ENCODE measurements at regions not wholly inside any gene's neighbourhood (a gene's known extent, or its start where the extent isn't known, plus 50 kb on each side); places are given as distances from the start of the nearest gene placed in this dataset.

- no peak for ATAC-seq
- DNase-seq: no peak
- Mint-ChIP-seq H3K4me1 (peaks cover 0 to 6% of the 10 kb centered on the region in 2 donors), H3K27ac (no peak overlapping the region), H3K27me3 (ENCODE audit: low read depth in 2 of 2) (peaks cover 24 to 28% of the 10 kb centered on the region in 2 donors), H3K36me3 (no peaks in the 10 kb centered on the region), H3K9me3 (no peaks in the 10 kb centered on the region), H3K4me3 (no peak overlapping the region)
- intact Hi-C loops (cut with micrococcal nuclease): no loop called here
- TF ChIP-seq, protein P1, sequence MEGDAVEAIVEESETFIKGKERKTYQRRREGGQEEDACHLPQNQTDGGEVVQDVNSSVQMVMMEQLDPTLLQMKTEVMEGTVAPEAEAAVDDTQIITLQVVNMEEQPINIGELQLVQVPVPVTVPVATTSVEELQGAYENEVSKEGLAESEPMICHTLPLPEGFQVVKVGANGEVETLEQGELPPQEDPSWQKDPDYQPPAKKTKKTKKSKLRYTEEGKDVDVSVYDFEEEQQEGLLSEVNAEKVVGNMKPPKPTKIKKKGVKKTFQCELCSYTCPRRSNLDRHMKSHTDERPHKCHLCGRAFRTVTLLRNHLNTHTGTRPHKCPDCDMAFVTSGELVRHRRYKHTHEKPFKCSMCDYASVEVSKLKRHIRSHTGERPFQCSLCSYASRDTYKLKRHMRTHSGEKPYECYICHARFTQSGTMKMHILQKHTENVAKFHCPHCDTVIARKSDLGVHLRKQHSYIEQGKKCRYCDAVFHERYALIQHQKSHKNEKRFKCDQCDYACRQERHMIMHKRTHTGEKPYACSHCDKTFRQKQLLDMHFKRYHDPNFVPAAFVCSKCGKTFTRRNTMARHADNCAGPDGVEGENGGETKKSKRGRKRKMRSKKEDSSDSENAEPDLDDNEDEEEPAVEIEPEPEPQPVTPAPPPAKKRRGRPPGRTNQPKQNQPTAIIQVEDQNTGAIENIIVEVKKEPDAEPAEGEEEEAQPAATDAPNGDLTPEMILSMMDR (IDR thresholded peaks at IDR 0.05): no peak
- 100% methylated on average over 2 of the region's 6 CpGs for WGBS (ENCODE audit: insufficient coverage)
- Histone ChIP-seq H3K36me3 (ENCODE audit: control insufficient read depth, insufficient read depth, low read length) (no peaks in the 10 kb centered on the region), H3K27ac (ENCODE audit: low read length) (no peak overlapping the region), H3K9me3 (ENCODE audit: control insufficient read depth, insufficient read depth, low read length) (no peaks in the 10 kb centered on the region), H3K4me3 (ENCODE audit: low read length) (no peak overlapping the region), H3K27me3 (ENCODE audit: control insufficient read depth, insufficient read depth, low read length) (no peaks in the 10 kb centered on the region), H3K4me1 (ENCODE audit: control insufficient read depth, insufficient read depth, low read length) (no peaks in the 10 kb centered on the region)
Measured at GRCh38 chr6:3593161-3593560, 136.3 kb upstream of the SLC22A23 start.

DNA sequence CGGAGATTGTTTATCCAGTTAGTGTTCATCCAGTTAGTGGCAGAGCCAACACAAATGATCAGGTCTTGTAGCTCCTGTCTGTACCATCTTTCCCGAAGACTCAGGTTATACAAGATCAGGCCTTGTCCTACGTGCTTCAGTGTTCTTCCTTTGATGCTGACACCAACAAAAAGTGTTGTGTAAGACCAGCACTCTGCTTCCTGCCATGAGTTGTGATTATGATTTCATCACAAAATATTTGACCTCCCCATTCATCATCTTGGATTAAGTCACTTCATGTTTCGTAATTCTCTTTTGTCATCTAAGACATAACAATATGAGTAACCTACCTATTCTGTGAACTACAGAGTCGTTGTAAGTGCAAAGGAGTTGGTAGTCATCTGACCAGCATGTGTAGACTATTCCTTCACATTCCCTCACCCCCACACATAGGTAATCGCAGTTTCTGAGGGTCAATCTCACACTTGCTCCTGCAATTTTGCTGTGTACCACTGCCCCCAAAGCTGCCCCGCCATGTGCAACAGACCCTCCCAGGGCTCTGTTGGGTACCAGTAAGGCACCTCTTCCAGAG, 135.6 kb upstream of the SLC22A23 start:
- intact Hi-C loops (cut with micrococcal nuclease): no loop called here
- H3K36me3 ChIP-seq (ENCODE audit: control insufficient read depth, insufficient read depth, low read length): no peaks in the 10 kb centered on the region
- WGBS (ENCODE audit: insufficient coverage): 82% methylated on average over 7 of the region's 7 CpGs
- H3K27me3 ChIP-seq (ENCODE audit: control insufficient read depth, insufficient read depth, low read length): no peaks in the 10 kb centered on the region
- H3K27ac ChIP-seq (ENCODE audit: low read length): no peak overlapping the region
- peaks cover 3% of the 10 kb centered on the region for H3K9me3 ChIP-seq (ENCODE audit: control insufficient read depth, insufficient read depth, low read length)
- Mint-ChIP-seq H3K27me3 (ENCODE audit: low read depth in 2 of 2) (peaks cover 21 to 28% of the 10 kb centered on the region in 2 donors), H3K27ac (no peak overlapping the region), H3K4me1 (peaks cover 0 to 6% of the 10 kb centered on the region in 2 donors), H3K36me3 (no peaks in the 10 kb centered on the region), H3K9me3 (no peaks in the 10 kb centered on the region), H3K4me3 (no peak overlapping the region)
- DNase-seq (no peak), ATAC-seq (peak in 1 of 3 donors; percentile 25)
- no peak overlapping the region for H3K4me3 ChIP-seq (ENCODE audit: low read length)
- TF ChIP-seq, protein P1 (IDR thresholded peaks at IDR 0.05): no peak
- no peaks in the 10 kb centered on the region for H3K4me1 ChIP-seq (ENCODE audit: control insufficient read depth, insufficient read depth, low read length)

DNA sequence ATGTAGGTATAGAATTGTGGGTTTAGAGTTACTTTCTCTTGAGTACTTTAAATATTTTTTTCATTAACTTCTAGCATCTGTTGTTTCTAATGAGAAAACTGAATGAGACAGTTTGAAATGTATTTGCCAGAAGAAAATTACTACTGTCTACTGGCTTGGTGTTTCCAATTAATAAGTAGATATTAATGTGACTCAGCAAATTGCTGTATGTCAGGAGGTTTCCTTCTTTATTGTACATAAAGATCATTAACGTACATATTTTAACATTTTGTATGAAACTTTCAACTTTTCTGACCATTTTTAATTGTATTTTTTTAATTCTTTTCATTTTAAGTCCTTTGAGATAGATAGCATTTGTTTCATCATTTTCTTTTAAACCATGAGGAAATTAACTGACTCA, 135.1 kb upstream of the SLC22A23 start:
- no peak for DNase-seq
- Mint-ChIP-seq H3K36me3 (no peaks in the 10 kb centered on the region), H3K4me3 (no peak overlapping the region), H3K27me3 (ENCODE audit: low read depth in 2 of 2) (peaks cover 19 to 32% of the 10 kb centered on the region in 2 donors), H3K4me1 (peaks cover 0 to 6% of the 10 kb centered on the region in 2 donors), H3K9me3 (no peaks in the 10 kb centered on the region), H3K27ac (no peak overlapping the region)
- no peaks in the 10 kb centered on the region for H3K4me1 ChIP-seq (ENCODE audit: control insufficient read depth, insufficient read depth, low read length)
- H3K9me3 ChIP-seq (ENCODE audit: control insufficient read depth, insufficient read depth, low read length): peaks cover 3% of the 10 kb centered on the region
- no CpG with 5 or more reads among the region's 1 CpG for WGBS (ENCODE audit: insufficient coverage)
- no peak overlapping the region for H3K27ac ChIP-seq (ENCODE audit: low read length)
- H3K36me3 ChIP-seq (ENCODE audit: control insufficient read depth, insufficient read depth, low read length): no peaks in the 10 kb centered on the region
- intact Hi-C loops (cut with micrococcal nuclease): no loop called here
- H3K4me3 ChIP-seq (ENCODE audit: low read length): no peak overlapping the region
- ATAC-seq: no peak
- no peaks in the 10 kb centered on the region for H3K27me3 ChIP-seq (ENCODE audit: control insufficient read depth, insufficient read depth, low read length)
- TF ChIP-seq, protein P1 (IDR thresholded peaks at IDR 0.05): no peak

DNA sequence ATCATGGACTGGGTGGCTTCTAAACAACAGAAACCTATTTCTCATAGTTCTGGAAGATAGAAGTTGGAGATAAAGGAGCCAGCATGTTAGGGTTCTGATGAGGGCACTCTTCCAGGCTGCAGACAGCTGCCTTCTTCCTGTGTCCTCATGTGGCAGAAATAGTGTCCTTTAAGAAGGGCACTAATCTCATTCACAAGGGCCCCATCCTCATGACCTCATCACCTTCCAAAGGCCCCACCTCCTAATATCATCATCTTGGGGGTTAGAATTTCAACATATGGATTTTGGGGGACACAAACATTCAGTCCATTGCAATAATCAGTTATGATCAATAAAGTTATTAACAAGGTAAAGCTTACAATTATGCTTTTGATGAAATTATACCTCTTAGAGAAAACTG, 130.8 kb upstream of the SLC22A23 start:
- Mint-ChIP-seq H3K9me3 (no peaks in the 10 kb centered on the region), H3K4me3 (no peak overlapping the region), H3K27ac (no peak overlapping the region), H3K36me3 (no peaks in the 10 kb centered on the region), H3K4me1 (peaks cover 0 to 6% of the 10 kb centered on the region in 2 donors), H3K27me3 (ENCODE audit: low read depth in 2 of 2) (peaks cover 24 to 49% of the 10 kb centered on the region in 2 donors)
- Histone ChIP-seq H3K27me3 (ENCODE audit: control insufficient read depth, insufficient read depth, low read length) (no peaks in the 10 kb centered on the region), H3K4me3 (ENCODE audit: low read length) (no peak overlapping the region), H3K36me3 (ENCODE audit: control insufficient read depth, insufficient read depth, low read length) (no peaks in the 10 kb centered on the region), H3K9me3 (ENCODE audit: control insufficient read depth, insufficient read depth, low read length) (peaks cover 3% of the 10 kb centered on the region), H3K4me1 (ENCODE audit: control insufficient read depth, insufficient read depth, low read length) (no peaks in the 10 kb centered on the region), H3K27ac (ENCODE audit: low read length) (no peak overlapping the region)
- TF ChIP-seq, protein P1 (IDR thresholded peaks at IDR 0.05): no peak
- no peak for ATAC-seq
- intact Hi-C loops (cut with micrococcal nuclease): no loop called here
- DNase-seq: no peak

All from natural killer cell (primary cell).